Body of pancreas (tissue), 4 donors: ENCODE measurements at regions not wholly inside any gene's neighbourhood (a gene's known extent, or its start where the extent isn't known, plus 50 kb on each side); places are given as distances from the start of the nearest gene placed in this dataset.

Source experiments
- ATAC-seq: fragments of 150-250 bp; one replicate; pipeline ENCODE4 v1.9.1; 2016
- DNase-seq, 4 donors: peaks; one replicate each; pipeline ENCODE4 v3.0.0-alpha.2; 2019
- H3K27ac ChIP-seq, 4 donors: fragments of 200-600 bp; sonication (generic); 1 replicate in 3 of 4; 2 replicates in 1 of 4; pipeline versions ENCODE4 v1.5.1 to v1.6.1; 2016 to 2019; ENCODE audit warnings: mild to moderate bottlenecking in 1 of 4, mixed read lengths in 1 of 4, moderate library complexity in 1 of 4
- H3K27me3 ChIP-seq, 2 donors: fragments of 200-600 bp; sonication (generic); one replicate each; pipeline ENCODE4 v1.6.0; 2016; ENCODE audit warnings: mild to moderate bottlenecking in 1 of 2
- H3K36me3 ChIP-seq, 2 donors: fragments of 200-600 bp; sonication (generic); replicated peaks in 1 of 2; 2 replicates each; pipeline ENCODE4 v1.5.1; 2016; ENCODE audit warnings: low read depth in 2 of 2; ENCODE audit not compliant: insufficient read depth in 1 of 2
- H3K4me1 ChIP-seq: fragments of 200-600 bp; sonication (generic); one replicate; pipeline ENCODE4 v1.6.0; 2016
- H3K4me3 ChIP-seq, 2 donors: fragments of 200-600 bp; sonication (generic); 1 replicate in 1 of 2; 2 replicates in 1 of 2; pipeline ENCODE4 v1.5.1; 2016 to 2019
- H3K9me3 ChIP-seq, 3 donors: fragments of 200-600 bp; sonication (generic); 1 replicate in 2 of 3; 2 replicates in 1 of 3; pipeline ENCODE4 v1.5.1; 2016
- CTCF ChIP-seq, 7 experiments: fragments of 450-650 bp in 4 of 7; fragments of 200-600 bp in 3 of 7; sonication (generic) in 3 of 7; IDR thresholded peaks; one replicate each; pipeline ENCODE4 v1.5.1; 2016 to 2019; ENCODE audit warnings: antibody characterized with exemption in 7 of 7
- POLR2A ChIP-seq, 3 donors: fragments of 450-650 bp; IDR thresholded peaks; one replicate each; pipeline ENCODE4 v1.6.1; 2016; ENCODE audit warnings: antibody characterized with exemption in 3 of 3, mild to moderate bottlenecking in 2 of 3
- WGBS, 2 donors: methylation state at CpG; one replicate each; pipeline ENCODE4 v1.1.5; 2017; 5-methylcytosine and 5-hydroxymethylcytosine counted together
- intact Hi-C: fragments of 100-400 bp; cut with DNase I; formaldehyde crosslinking; loops from one replicate; pipeline ENCODE4 v1.15.1; 2023

GRCh38 chr10:58982470-58983239 is 193.8 kb upstream of the PHYHIPL start:
- H3K27me3 ChIP-seq = no peaks in the 10 kb centered on the region
- intact Hi-C loops = no loop called here
- H3K4me3 ChIP-seq = no peak overlapping the region
- 81 to 83% methylated on average over 3 of the region's 3 CpGs for WGBS, 2 donors
- no peaks in the 10 kb centered on the region for H3K4me1 ChIP-seq
- ATAC-seq (no peak), DNase-seq (no peak)
- no peaks in the 10 kb centered on the region for H3K36me3 ChIP-seq
- no peaks in the 10 kb centered on the region for H3K9me3 ChIP-seq
- TF ChIP-seq POLR2A (IDR thresholded peaks at IDR 0.05) (no peak), CTCF (IDR thresholded peaks at IDR 0.05) (no peak)
- H3K27ac ChIP-seq = no peak overlapping the region

GRCh38 chr10:58985216-58985615 is 191.2 kb upstream of the PHYHIPL start:
- Histone ChIP-seq H3K9me3 (no peaks in the 10 kb centered on the region), H3K4me1 (no peaks in the 10 kb centered on the region), H3K27me3 (no peaks in the 10 kb centered on the region), H3K36me3 (no peaks in the 10 kb centered on the region), H3K4me3 (no peak overlapping the region), H3K27ac (no peak overlapping the region)
- no peak for TF ChIP-seq POLR2A (IDR thresholded peaks at IDR 0.05)
- TF ChIP-seq CTCF (IDR thresholded peaks at IDR 0.05) = no peak
- ATAC-seq (no peak), DNase-seq (no peak)
- intact Hi-C loops = no loop called here
- WGBS, 2 donors = 87 to 89% methylated on average over 3 of the region's 3 CpGs

DNA sequence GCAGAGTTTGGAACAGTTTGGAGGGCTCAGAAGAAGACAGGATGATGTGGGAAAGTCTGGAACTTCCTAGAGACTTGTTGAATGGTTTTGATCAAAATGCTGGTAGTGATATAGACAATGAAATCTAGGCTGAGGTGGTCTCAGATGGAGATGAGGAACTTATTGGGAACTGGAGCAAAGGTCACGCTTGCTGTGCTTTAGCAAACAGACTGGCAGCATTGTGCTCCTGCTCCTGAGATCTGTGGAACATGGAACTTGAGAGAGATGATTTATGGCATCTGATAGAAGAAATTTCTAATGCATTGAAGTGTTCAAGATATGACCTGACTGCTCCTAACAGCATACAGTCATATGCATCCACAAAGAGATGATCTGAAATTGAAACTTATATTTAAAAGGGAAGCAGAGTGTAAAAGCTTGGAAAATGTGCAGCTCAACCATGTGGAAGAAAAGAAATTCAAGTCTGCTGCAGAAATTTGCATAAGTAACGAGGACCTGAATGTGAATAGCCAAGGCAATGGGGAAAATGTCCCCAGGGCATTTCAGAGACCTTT is 186.9 kb upstream of the PHYHIPL start:
- 89 to 91% methylated on average over 2 of the region's 2 CpGs for WGBS, 2 donors
- Histone ChIP-seq H3K4me3 (no peak overlapping the region), H3K4me1 (peaks cover 6% of the 10 kb centered on the region), H3K27me3 (no peaks in the 10 kb centered on the region), H3K27ac (no peak overlapping the region), H3K36me3 (no peaks in the 10 kb centered on the region), H3K9me3 (no peaks in the 10 kb centered on the region)
- TF ChIP-seq POLR2A (IDR thresholded peaks at IDR 0.05) = no peak
- no peak for TF ChIP-seq CTCF (IDR thresholded peaks at IDR 0.05)
- intact Hi-C loops = no loop called here
- ATAC-seq (no peak), DNase-seq (no peak)

DNA sequence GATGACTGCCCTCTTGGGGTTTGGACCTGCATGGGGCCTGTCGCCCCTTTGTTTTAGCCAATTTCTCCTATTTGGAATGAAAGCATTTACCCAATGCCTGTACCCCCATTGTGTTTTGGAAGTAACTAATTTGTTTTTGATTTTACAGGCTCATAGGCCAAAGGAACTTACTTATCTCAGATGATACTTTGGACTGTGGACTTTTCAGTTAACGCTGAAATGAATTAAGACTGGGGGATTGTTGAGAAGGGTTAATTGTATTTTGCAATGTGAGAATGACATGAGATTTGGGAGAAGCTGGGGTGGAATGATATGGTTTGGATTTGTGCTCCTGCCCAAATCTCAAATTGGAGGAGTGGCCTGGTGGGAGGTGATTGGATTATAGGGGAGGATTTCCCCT is 185.8 kb upstream of the PHYHIPL start:
- Histone ChIP-seq H3K4me1 (peaks cover 18% of the 10 kb centered on the region), H3K4me3 (no peak overlapping the region), H3K27me3 (no peaks in the 10 kb centered on the region), H3K9me3 (no peaks in the 10 kb centered on the region), H3K36me3 (no peaks in the 10 kb centered on the region), H3K27ac (no peak overlapping the region)
- no peak for DNase-seq
- TF ChIP-seq CTCF (IDR thresholded peaks at IDR 0.05) = no peak
- no peak for TF ChIP-seq POLR2A (IDR thresholded peaks at IDR 0.05)
- 89% methylated on average over 2 of the region's 2 CpGs for WGBS, 2 donors
- ATAC-seq = no peak
- intact Hi-C loops = no loop called here

DNA sequence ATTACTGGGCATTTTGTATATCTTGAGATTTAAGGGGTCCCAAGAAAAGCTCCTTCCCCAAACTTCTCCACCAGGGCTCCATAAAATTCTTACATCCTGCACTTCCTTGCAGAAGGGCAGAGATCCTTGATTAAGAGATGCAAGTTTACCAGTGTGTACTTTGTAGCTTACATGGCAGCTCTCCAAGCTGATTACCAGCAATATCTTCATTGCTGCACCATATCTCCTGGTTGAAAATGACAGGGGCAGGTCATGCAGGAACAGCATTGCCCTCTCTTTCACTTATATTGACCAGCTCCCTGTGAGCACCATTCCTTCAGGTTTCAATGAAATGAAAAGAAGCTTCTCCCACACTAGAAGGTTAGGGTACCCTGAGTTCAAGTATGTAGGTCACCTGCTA is 184.6 kb upstream of the PHYHIPL start:
- intact Hi-C loops = no loop called here
- no peaks in the 10 kb centered on the region for H3K27me3 ChIP-seq
- H3K4me1 ChIP-seq = peaks cover 21% of the 10 kb centered on the region
- no peak overlapping the region for H3K4me3 ChIP-seq
- no peak for ATAC-seq
- H3K9me3 ChIP-seq = no peaks in the 10 kb centered on the region
- no peak overlapping the region for H3K27ac ChIP-seq
- no peaks in the 10 kb centered on the region for H3K36me3 ChIP-seq
- TF ChIP-seq CTCF (IDR thresholded peaks at IDR 0.05) (no peak), POLR2A (IDR thresholded peaks at IDR 0.05) (no peak)
- DNase-seq = no peak
